Kidney epithelial cell (primary cell): ENCODE measurements at regions not wholly inside any gene's neighbourhood (a gene's known extent, or its start where the extent isn't known, plus 50 kb on each side); places are given as distances from the start of the nearest gene placed in this dataset.

Experiments used
- DNase-seq: peaks from one replicate; pipeline ENCODE4 v3.0.0-alpha.2; 2010; ENCODE audit warnings: low read depth
- H3K27me3 ChIP-seq: 2 replicates; pipeline ENCODE4 v1.6.0; 2011; ENCODE audit warnings: low read length; ENCODE audit not compliant: control insufficient read depth, insufficient read depth
- H3K36me3 ChIP-seq: 2 replicates; pipeline ENCODE4 v1.5.1; 2011; ENCODE audit warnings: low read length; ENCODE audit not compliant: control insufficient read depth, insufficient read depth
- H3K4me3 ChIP-seq: 2 replicates; pipeline ENCODE4 v1.5.1; 2011; ENCODE audit warnings: low read depth, mild to moderate bottlenecking, control low read depth, low read length
- CTCF ChIP-seq: IDR thresholded peaks from 2 replicates; pipeline ENCODE4 v1.5.1; 2011; ENCODE audit warnings: mild to moderate bottlenecking, moderate library complexity, low read length, control low read depth, inconsistent platforms; ENCODE audit not compliant: insufficient read depth, poor library complexity, severe bottlenecking

DNA sequence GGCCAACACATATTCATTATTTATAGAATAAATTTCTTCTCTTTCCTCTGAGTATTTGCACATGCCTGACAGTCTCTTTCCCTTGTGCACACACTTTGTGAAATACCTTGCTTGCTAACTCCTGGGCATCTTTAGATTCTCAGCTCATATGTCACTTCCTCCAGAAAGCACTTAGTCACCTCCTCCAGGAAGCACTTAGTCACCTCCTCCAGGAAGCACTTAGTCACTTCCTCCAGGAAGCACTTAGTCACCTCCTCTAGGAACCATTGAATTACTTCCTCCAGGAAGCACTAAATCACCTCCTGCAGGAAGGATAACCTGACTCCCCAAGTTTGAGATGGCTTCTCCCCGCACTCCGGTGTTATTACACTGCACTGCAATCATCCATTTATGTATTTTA lies 462.5 kb upstream of the EEF2KMT start:
- H3K36me3 ChIP-seq: no peaks in the 10 kb centered on the region
- H3K27me3 ChIP-seq: no peaks in the 10 kb centered on the region
- DNase-seq: no peak
- no peak for TF ChIP-seq CTCF
- H3K4me3 ChIP-seq: no peak overlapping the region

DNA sequence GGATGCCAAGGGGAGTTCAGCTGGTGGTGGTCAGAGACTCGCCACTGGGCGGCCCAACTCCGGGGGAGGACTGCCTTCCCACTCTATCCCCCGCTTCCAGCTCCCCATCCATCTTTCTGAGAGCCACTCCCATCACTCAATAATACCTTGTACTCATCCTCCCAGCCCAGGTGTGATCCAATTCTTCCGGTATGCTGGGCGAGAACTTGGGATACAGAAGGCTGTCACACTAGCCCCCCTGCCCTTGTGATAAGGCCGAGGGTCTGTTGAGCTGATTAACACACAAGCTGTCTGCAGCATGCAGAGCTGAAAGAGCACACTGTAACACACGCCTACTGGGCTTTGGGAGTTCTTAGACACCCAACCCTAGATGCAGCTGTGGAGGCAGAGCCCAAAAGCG lies 460.4 kb upstream of the EEF2KMT start:
- Histone ChIP-seq H3K36me3 (no peaks in the 10 kb centered on the region), H3K27me3 (no peaks in the 10 kb centered on the region), H3K4me3 (no peak overlapping the region)
- no peak for TF ChIP-seq CTCF
- DNase-seq: no peak

DNA sequence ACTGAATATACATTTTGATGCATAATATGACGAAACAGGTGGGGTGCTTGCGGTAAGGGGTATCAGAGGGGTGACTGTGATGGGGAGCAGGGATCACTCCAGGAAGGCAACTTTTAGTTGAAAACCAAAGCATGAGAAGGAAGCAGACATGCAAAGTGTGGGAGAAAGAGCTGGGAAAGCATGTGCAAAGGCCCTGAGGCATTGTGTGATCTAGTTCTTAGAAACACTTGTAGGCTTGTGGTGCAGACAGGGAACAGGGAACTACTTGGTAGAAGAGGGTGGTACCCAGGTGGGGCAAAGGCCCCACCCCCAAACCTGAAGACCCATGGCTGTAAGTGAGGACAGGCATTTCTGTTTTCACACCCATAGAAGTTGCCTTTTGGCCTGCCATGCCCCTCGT lies 459.9 kb upstream of the EEF2KMT start:
- no peak for DNase-seq
- Histone ChIP-seq H3K36me3 (no peaks in the 10 kb centered on the region), H3K4me3 (no peak overlapping the region), H3K27me3 (no peaks in the 10 kb centered on the region)
- TF ChIP-seq CTCF: no peak

DNA sequence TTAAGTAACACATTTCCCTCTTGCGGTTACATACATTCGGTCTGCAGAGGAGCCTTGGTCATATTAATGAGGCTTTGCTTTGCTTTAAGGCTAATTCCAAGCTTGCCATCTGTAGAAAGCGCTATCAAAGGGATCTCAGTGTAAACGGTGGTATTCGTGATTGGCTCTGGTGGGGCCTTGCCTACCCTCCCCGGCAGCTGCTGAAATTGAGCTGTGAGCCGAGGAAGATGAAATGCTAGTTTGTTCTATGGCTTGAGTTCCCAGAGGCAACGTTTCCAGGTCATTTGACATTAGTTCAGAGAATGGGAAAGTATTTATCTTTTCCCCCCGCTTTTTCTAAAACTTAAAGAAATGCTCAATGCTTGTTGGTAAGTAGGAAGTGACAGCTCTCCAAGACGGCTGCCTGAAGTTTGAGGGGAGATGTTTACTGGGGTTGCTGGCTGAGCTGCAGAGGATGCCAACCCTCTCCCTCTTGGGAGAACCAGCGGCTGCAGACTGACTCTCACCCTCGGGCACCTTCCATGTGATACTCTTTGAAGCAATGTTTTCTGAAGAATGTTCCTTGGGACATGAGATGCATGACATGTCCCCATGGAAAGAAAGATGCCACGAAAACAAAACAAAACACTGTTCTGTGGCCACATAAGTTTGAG lies 458.7 kb upstream of the EEF2KMT start:
- no peak for DNase-seq
- TF ChIP-seq CTCF: no peak
- Histone ChIP-seq H3K4me3 (no peak overlapping the region), H3K36me3 (no peaks in the 10 kb centered on the region), H3K27me3 (no peaks in the 10 kb centered on the region)

GRCh38 chr16:5551909-5552308 lies 454.3 kb upstream of the EEF2KMT start:
- DNase-seq: no peak
- no peaks in the 10 kb centered on the region for H3K36me3 ChIP-seq
- no peak for TF ChIP-seq CTCF
- H3K27me3 ChIP-seq: no peaks in the 10 kb centered on the region
- H3K4me3 ChIP-seq: no peak overlapping the region

GRCh38 chr16:5549802-5550201 lies 452.2 kb upstream of the EEF2KMT start:
- no peak for DNase-seq
- Histone ChIP-seq H3K27me3 (no peaks in the 10 kb centered on the region), H3K4me3 (no peak overlapping the region), H3K36me3 (no peaks in the 10 kb centered on the region)
- no peak for TF ChIP-seq CTCF
